H9 (cell line): ENCODE measurements at regions not wholly inside any gene's neighbourhood (a gene's known extent, or its start where the extent isn't known, plus 50 kb on each side); places are given as distances from the start of the nearest gene placed in this dataset.

Experiments used
- DNase-seq: peaks from one replicate; pipeline ENCODE4 v3.0.0-alpha.2; 2017
- H2AFZ ChIP-seq: one replicate; pipeline ENCODE4 v1.6.1; 2013; ENCODE audit warnings: mild to moderate bottlenecking, low read length, control low read depth, moderate library complexity
- H2AK5ac ChIP-seq: 2 replicates; pipeline ENCODE4 v1.6.1; 2013; ENCODE audit warnings: low read length, control low read depth, mixed read lengths; ENCODE audit not compliant: insufficient read length
- H2BK120ac ChIP-seq: one replicate; pipeline ENCODE4 v1.6.1; 2013; ENCODE audit warnings: low read depth, mild to moderate bottlenecking, low read length, control low read depth, inconsistent platforms; ENCODE audit not compliant: poor library complexity, severe bottlenecking
- H2BK12ac ChIP-seq: 2 replicates; pipeline ENCODE4 v1.6.1; 2013; ENCODE audit warnings: low read length, control low read depth, mixed read lengths, low read depth; ENCODE audit not compliant: insufficient read length
- H2BK15ac ChIP-seq: 2 replicates; pipeline ENCODE4 v1.6.1; 2013; ENCODE audit warnings: low read depth, low read length, control low read depth
- H2BK20ac ChIP-seq: one replicate; pipeline ENCODE4 v1.6.1; 2013; ENCODE audit warnings: low read depth, mild to moderate bottlenecking, low read length, control low read depth, inconsistent platforms; ENCODE audit not compliant: poor library complexity, severe bottlenecking
- H2BK5ac ChIP-seq: 2 replicates; pipeline ENCODE4 v1.6.1; 2013; ENCODE audit warnings: low read length, control low read depth, mixed read lengths; ENCODE audit not compliant: insufficient read length
- H3K14ac ChIP-seq: 2 replicates; pipeline ENCODE4 v1.6.1; 2013; ENCODE audit warnings: low read length, control low read depth; ENCODE audit not compliant: insufficient read depth
- H3K18ac ChIP-seq: 2 replicates; pipeline ENCODE4 v1.6.1; 2013; ENCODE audit warnings: low read depth, mild to moderate bottlenecking, mixed read lengths, low read length, control low read depth; ENCODE audit not compliant: insufficient read length
- H3K23ac ChIP-seq: 2 replicates; pipeline ENCODE4 v1.6.1; 2013; ENCODE audit warnings: low read length, control low read depth, mixed read lengths, low read depth; ENCODE audit not compliant: insufficient read length
- H3K23me2 ChIP-seq: 2 replicates; pipeline ENCODE4 v1.6.1; 2013; ENCODE audit warnings: low read depth, mild to moderate bottlenecking, mixed read lengths, low read length, control low read depth; ENCODE audit not compliant: insufficient read length, poor library complexity, severe bottlenecking
- H3K27ac ChIP-seq: 2 replicates; pipeline ENCODE4 v1.5.1; 2013; ENCODE audit warnings: low read length, control low read depth, mixed read lengths, low read depth; ENCODE audit not compliant: insufficient read length
- H3K27me3 ChIP-seq: 2 replicates; pipeline ENCODE4 v1.6.1; 2013; ENCODE audit warnings: low read length, control low read depth, inconsistent platforms; ENCODE audit not compliant: insufficient read depth
- H3K4ac ChIP-seq: 2 replicates; pipeline ENCODE4 v1.6.1; 2013; ENCODE audit warnings: low read depth, mild to moderate bottlenecking, control low read depth, inconsistent platforms, low read length, moderate library complexity
- H3K4me1 ChIP-seq: 2 replicates; pipeline ENCODE4 v1.6.1; 2013; ENCODE audit warnings: low read length, control low read depth, inconsistent platforms; ENCODE audit not compliant: insufficient read depth
- H3K4me2 ChIP-seq: 2 replicates; pipeline ENCODE4 v1.6.1; 2013; ENCODE audit warnings: low read length, control low read depth, mixed read lengths; ENCODE audit not compliant: insufficient read length, insufficient read depth
- H3K56ac ChIP-seq: 2 replicates; pipeline ENCODE4 v1.6.1; 2013; ENCODE audit warnings: low read depth, mild to moderate bottlenecking, mixed read lengths, low read length, control low read depth; ENCODE audit not compliant: insufficient read length
- H3K79me1 ChIP-seq: 2 replicates; pipeline ENCODE4 v1.6.1; 2013; ENCODE audit warnings: low read depth, mild to moderate bottlenecking, moderate library complexity, low read length, control low read depth, inconsistent platforms; ENCODE audit not compliant: insufficient read depth, poor library complexity, severe bottlenecking
- H3K79me2 ChIP-seq: 2 replicates; pipeline ENCODE4 v1.6.1; 2013; ENCODE audit warnings: low read length, control low read depth, inconsistent platforms; ENCODE audit not compliant: insufficient read depth
- H3K9ac ChIP-seq: 2 replicates; pipeline ENCODE4 v1.6.1; 2013; ENCODE audit warnings: low read length, control low read depth, mixed read lengths; ENCODE audit not compliant: insufficient read length; ENCODE audit errors: extremely low read depth
- H3K9me3 ChIP-seq: one replicate; pipeline ENCODE4 v1.6.1; 2013; ENCODE audit warnings: low read depth, low read length, inconsistent platforms; ENCODE audit not compliant: control insufficient read depth
- H3T11ph ChIP-seq: one replicate; pipeline ENCODE4 v1.6.1; 2013; ENCODE audit warnings: mild to moderate bottlenecking, low read length, control low read depth, inconsistent platforms
- H4K20me1 ChIP-seq: one replicate; pipeline ENCODE4 v1.6.1; 2013; ENCODE audit not compliant: control insufficient read depth, insufficient read length, insufficient read depth
- H4K5ac ChIP-seq: 2 replicates; pipeline ENCODE4 v1.6.1; 2013; ENCODE audit warnings: low read depth, mild to moderate bottlenecking, mixed read lengths, low read length, control low read depth; ENCODE audit not compliant: insufficient read length
- H4K8ac ChIP-seq: replicated peaks from 2 replicates; pipeline ENCODE4 v1.6.1; 2013; ENCODE audit warnings: low read length, control low read depth, mixed read lengths, low read depth; ENCODE audit not compliant: insufficient read length
- H4K91ac ChIP-seq: 2 replicates; pipeline ENCODE4 v1.6.1; 2013; ENCODE audit warnings: low read depth, mild to moderate bottlenecking, moderate library complexity, mixed read lengths, low read length, control low read depth; ENCODE audit not compliant: insufficient read length
- H3K27ac Mint-ChIP-seq, 3 experiments: 2 replicates in 2 of 3; 3 replicates in 1 of 3; pipeline ENCODE4 v1.8.0; 2020 to 2021; ENCODE audit warnings: mixed read lengths in 3 of 3, mild to moderate bottlenecking in 1 of 3, moderate library complexity in 1 of 3
- H3K27me3 Mint-ChIP-seq: 2 replicates; pipeline ENCODE4 v1.8.0; 2021; ENCODE audit warnings: low read depth, mild to moderate bottlenecking, moderate library complexity, mixed read lengths
- H3K36me3 Mint-ChIP-seq, 3 experiments: 2 replicates in 2 of 3; 3 replicates in 1 of 3; pipeline ENCODE4 v1.8.0; 2020 to 2021; ENCODE audit warnings: low read depth in 3 of 3, mixed read lengths in 3 of 3; ENCODE audit not compliant: insufficient read depth in 1 of 3
- H3K4me1 Mint-ChIP-seq, 2 experiments: 2 replicates each; pipeline ENCODE4 v1.8.0; 2020; ENCODE audit warnings: mixed read lengths in 2 of 2
- H3K4me3 Mint-ChIP-seq, 2 experiments: 2 replicates in 1 of 2; 3 replicates in 1 of 2; pipeline ENCODE4 v1.8.0; 2020 to 2021; ENCODE audit warnings: mild to moderate bottlenecking in 2 of 2, mixed read lengths in 2 of 2, moderate library complexity in 1 of 2
- H3K9me3 Mint-ChIP-seq, 2 experiments: 2 replicates in 1 of 2; 3 replicates in 1 of 2; pipeline ENCODE4 v1.8.0; 2020; ENCODE audit warnings: mild to moderate bottlenecking in 2 of 2, mixed read lengths in 2 of 2, moderate library complexity in 1 of 2
- CTCF ChIP-seq: fragments of 200-600 bp; sonication (generic); conservative IDR thresholded peaks from 3 replicates; pipeline ENCODE4 v1.8.0; 2021; ENCODE audit warnings: antibody characterized with exemption, mild to moderate bottlenecking
- WGBS: extraction: QIAGEN DNeasy Blood & Tissue Kit; methylation state at CpG from one replicate; pipeline ENCODE4 v1.1.7; 2013; ENCODE audit warnings: missing lambda C conversion rate, low lambda C conversion rate, mixed read lengths; ENCODE audit not compliant: insufficient read length; ENCODE audit errors: extremely low coverage; 5-methylcytosine and 5-hydroxymethylcytosine counted together

- no CpG with 5 or more reads among the region's 4 CpGs for whole genome bisulfite sequencing
- no peak overlapping the region for H3K18ac ChIP-seq
- no peak overlapping the region for H3T11ph ChIP-seq
- DNase-seq = no peak
- no peaks in the 10 kb centered on the region for H3K9me3 ChIP-seq
- Mint-ChIP-seq H3K27ac (no peak overlapping the region), H3K27me3 (no peaks in the 10 kb centered on the region; the same call in 1 of the 2 replicates), H3K4me3 (no peak overlapping the region), H3K4me1 (peaks cover 6 to 10% of the 10 kb centered on the region in 2 experiments), H3K36me3 (no peaks in the 10 kb centered on the region), H3K9me3 (peaks cover 3 to 11% of the 10 kb centered on the region in 2 experiments; a peak in 3 of 5 replicates)
- H2AFZ ChIP-seq = no peak overlapping the region
- H4K91ac ChIP-seq = no peak overlapping the region
- no peak overlapping the region for H2BK20ac ChIP-seq
- no peak overlapping the region for H3K14ac ChIP-seq
- H4K8ac ChIP-seq = no peak overlapping the region
- H3K79me1 ChIP-seq = no peaks in the 10 kb centered on the region
- no peak overlapping the region for H2BK5ac ChIP-seq
- no peaks in the 10 kb centered on the region for H3K27me3 ChIP-seq
- no peak overlapping the region for H3K27ac ChIP-seq
- no peak overlapping the region for H3K9ac ChIP-seq
- peaks cover 2% of the 10 kb centered on the region for H4K20me1 ChIP-seq
- no peak overlapping the region for H2BK120ac ChIP-seq
- no peak overlapping the region for H2AK5ac ChIP-seq
- H4K5ac ChIP-seq = no peak overlapping the region
- no peak for TF ChIP-seq CTCF
- H3K23me2 ChIP-seq = no peaks in the 10 kb centered on the region
- H2BK15ac ChIP-seq = no peak overlapping the region
- H3K4me1 ChIP-seq = no peaks in the 10 kb centered on the region
- no peaks in the 10 kb centered on the region for H3K79me2 ChIP-seq
- no peak overlapping the region for H3K4ac ChIP-seq
- H3K4me2 ChIP-seq = no peak overlapping the region
- H2BK12ac ChIP-seq = no peak overlapping the region
- H3K23ac ChIP-seq = no peak overlapping the region
- H3K56ac ChIP-seq = no peak overlapping the region
These were observed 196.8 kb downstream of the RAP2A start for GRCh38 chr13:97630725-97631124.
